Glutamatergic neuron (in vitro differentiated cells): ENCODE measurements at regions not wholly inside any gene's neighbourhood (a gene's known extent, or its start where the extent isn't known, plus 50 kb on each side); places are given as distances from the start of the nearest gene placed in this dataset.

ENCODE experiments used
- DNase-seq: peaks from one replicate; pipeline ENCODE4 v3.0.0; 2022
- H3K27ac Mint-ChIP-seq: one replicate; pipeline ENCODE4 v1.8.0; 2020; ENCODE audit warnings: mild to moderate bottlenecking, mixed read lengths, inconsistent platforms; ENCODE audit not compliant: unreplicated experiment
- H3K27me3 Mint-ChIP-seq: one replicate; pipeline ENCODE4 v1.8.0; 2020; ENCODE audit warnings: mild to moderate bottlenecking, moderate library complexity, mixed read lengths, inconsistent platforms; ENCODE audit not compliant: unreplicated experiment
- H3K36me3 Mint-ChIP-seq: one replicate; pipeline ENCODE4 v1.8.0; 2020; ENCODE audit warnings: mild to moderate bottlenecking, mixed read lengths, inconsistent platforms; ENCODE audit not compliant: unreplicated experiment
- H3K4me1 Mint-ChIP-seq: one replicate; pipeline ENCODE4 v1.8.0; 2020; ENCODE audit warnings: mild to moderate bottlenecking, low read depth, mixed read lengths, inconsistent platforms; ENCODE audit not compliant: unreplicated experiment
- H3K4me3 Mint-ChIP-seq: one replicate; pipeline ENCODE4 v1.8.0; 2020; ENCODE audit warnings: mild to moderate bottlenecking, mixed read lengths, inconsistent platforms; ENCODE audit not compliant: unreplicated experiment
- H3K9me3 Mint-ChIP-seq: one replicate; pipeline ENCODE4 v1.8.0; 2020; ENCODE audit warnings: mild to moderate bottlenecking, moderate library complexity, mixed read lengths, inconsistent platforms; ENCODE audit not compliant: unreplicated experiment
- CTCF ChIP-seq: fragments of 200-600 bp; sonication (generic); IDR thresholded peaks from one replicate; pipeline ENCODE4 v1.5.0; 2021; ENCODE audit not compliant: partially characterized antibody, unreplicated experiment

- H3K9me3 Mint-ChIP-seq, result peaks cover 6% of the 10 kb centered on the region
- no peak for TF ChIP-seq CTCF
- no peak overlapping the region for H3K4me3 Mint-ChIP-seq
These were observed 1075.1 kb upstream of the CDH18 start for GRCh38 chr5:21063146-21063545.

GRCh38 chr5:21058289-21058688 lies 1070.3 kb upstream of the CDH18 start:
- no peak for TF ChIP-seq CTCF
- peaks cover 6% of the 10 kb centered on the region for H3K9me3 Mint-ChIP-seq
- no peaks in the 10 kb centered on the region for H3K4me1 Mint-ChIP-seq
- no peak overlapping the region for H3K27ac Mint-ChIP-seq
- H3K36me3 Mint-ChIP-seq, result no peaks in the 10 kb centered on the region
- H3K4me3 Mint-ChIP-seq, result no peak overlapping the region
- H3K27me3 Mint-ChIP-seq, result no peaks in the 10 kb centered on the region
- no peak for DNase-seq

More at GRCh38 chr5:21063146-21063545, 1075.1 kb upstream of the CDH18 start:
- H3K27me3 Mint-ChIP-seq, result peaks cover 1% of the 10 kb centered on the region
- H3K27ac Mint-ChIP-seq, result no peak overlapping the region
- no peaks in the 10 kb centered on the region for H3K4me1 Mint-ChIP-seq
- H3K36me3 Mint-ChIP-seq, result no peaks in the 10 kb centered on the region
- no peak for DNase-seq

DNA sequence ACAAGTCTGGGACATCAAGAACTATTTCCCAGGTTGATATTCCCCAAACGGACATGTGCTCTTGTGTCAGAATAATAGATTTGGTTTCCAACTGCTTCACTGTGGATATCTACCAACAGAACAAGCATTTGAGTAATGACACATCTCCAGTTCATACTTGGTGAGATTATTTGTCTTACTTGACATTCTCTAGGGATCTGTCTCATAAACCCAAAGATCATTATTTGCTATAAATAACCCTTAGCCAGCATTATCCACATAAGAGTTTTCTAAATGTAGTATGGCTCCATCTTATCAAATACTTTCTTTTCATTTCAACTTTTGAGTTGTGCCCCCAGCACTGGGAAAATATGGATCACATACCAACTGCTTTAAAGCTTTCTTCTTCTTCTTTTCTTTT lies 1063.9 kb upstream of the CDH18 start:
- H3K9me3 Mint-ChIP-seq, result no peaks in the 10 kb centered on the region
- no peak overlapping the region for H3K27ac Mint-ChIP-seq
- no peaks in the 10 kb centered on the region for H3K27me3 Mint-ChIP-seq
- DNase-seq, result no peak
- TF ChIP-seq CTCF, result no peak
- H3K4me3 Mint-ChIP-seq, result no peak overlapping the region
- no peaks in the 10 kb centered on the region for H3K36me3 Mint-ChIP-seq
- H3K4me1 Mint-ChIP-seq, result no peaks in the 10 kb centered on the region

DNA sequence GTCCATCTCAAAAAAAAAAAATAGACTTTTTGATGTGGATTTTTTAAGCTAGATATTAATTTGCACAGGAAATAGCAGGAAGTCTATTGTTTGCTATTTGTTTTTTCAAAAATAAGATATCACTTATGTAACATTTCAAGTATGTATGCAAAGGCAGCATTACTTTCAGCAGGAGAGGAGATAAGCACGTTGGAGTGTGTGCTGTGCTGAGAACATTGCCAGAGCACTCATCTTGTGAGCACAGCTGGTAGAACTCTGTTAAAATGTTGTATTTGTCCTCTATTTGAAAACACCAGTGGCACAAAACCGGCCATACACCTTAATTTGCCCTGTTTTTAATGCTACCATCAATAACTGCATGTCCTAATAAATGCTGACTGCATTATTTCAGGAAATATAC lies 1061.9 kb upstream of the CDH18 start:
- Mint-ChIP-seq H3K9me3 (no peaks in the 10 kb centered on the region), H3K27me3 (no peaks in the 10 kb centered on the region), H3K36me3 (no peaks in the 10 kb centered on the region), H3K4me3 (no peak overlapping the region), H3K4me1 (no peaks in the 10 kb centered on the region), H3K27ac (no peak overlapping the region)
- no peak for DNase-seq
- TF ChIP-seq CTCF, result no peak

DNA sequence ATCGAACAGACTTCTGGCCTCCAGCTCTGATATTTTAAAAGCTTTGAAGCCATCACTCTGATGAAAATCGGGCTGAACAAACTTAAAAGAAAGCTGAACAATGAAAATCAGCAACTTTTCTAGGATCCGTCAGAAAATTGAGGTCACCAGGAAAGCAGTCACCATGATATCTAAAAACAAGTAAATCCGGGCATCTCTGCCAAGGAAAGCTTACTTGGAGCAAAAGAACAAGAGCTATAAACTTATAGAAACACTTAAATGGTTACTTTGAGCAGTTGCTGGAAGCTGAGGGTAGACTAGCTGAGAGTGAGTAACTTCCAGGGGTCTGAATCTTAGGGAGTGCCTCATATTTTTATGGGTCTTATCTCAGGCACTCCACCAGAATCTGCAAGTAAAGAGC lies 1043.0 kb upstream of the CDH18 start:
- H3K36me3 Mint-ChIP-seq, result no peaks in the 10 kb centered on the region
- H3K4me3 Mint-ChIP-seq, result no peak overlapping the region
- no peaks in the 10 kb centered on the region for H3K27me3 Mint-ChIP-seq
- H3K4me1 Mint-ChIP-seq, result no peaks in the 10 kb centered on the region
- no peak for TF ChIP-seq CTCF
- no peak for DNase-seq
- H3K27ac Mint-ChIP-seq, result no peak overlapping the region
- H3K9me3 Mint-ChIP-seq, result no peaks in the 10 kb centered on the region
